WTC11 (cell line): ENCODE measurements at regions not wholly inside any gene's neighbourhood (a gene's known extent, or its start where the extent isn't known, plus 50 kb on each side); places are given as distances from the start of the nearest gene placed in this dataset.

Source experiments
- ATAC-seq: fragments of 200-7000 bp; cut with Tn5 transposase; 2 replicates; pipeline ENCODE4 v1.10.0; 2021; ENCODE audit warnings: mild to moderate bottlenecking, moderate library complexity
- CTCF ChIA-PET: fragments of 300-600 bp; sonication (Branson Sonifier 250); formaldehyde crosslinking; loops from one replicate; lab custom pipeline; 2021; ENCODE audit warnings: antibody characterized with exemption; lab: Charles Lee
- POLR2A ChIA-PET: fragments of 350-600 bp; sonication (Branson Sonifier 250); formaldehyde crosslinking; loops from one replicate; lab custom pipeline; 2021; ENCODE audit warnings: antibody characterized with exemption; lab: Charles Lee
- DNase-seq: peaks from one replicate; pipeline ENCODE4 v3.0.0; 2021; ENCODE audit warnings: low spot score
- H3K27ac Mint-ChIP-seq: 2 replicates; pipeline ENCODE4 v1.8.0; 2021; ENCODE audit warnings: mixed read lengths
- H3K27me3 Mint-ChIP-seq: 2 replicates; pipeline ENCODE4 v1.8.0; 2021; ENCODE audit warnings: low read depth, mild to moderate bottlenecking, moderate library complexity, mixed read lengths
- H3K36me3 Mint-ChIP-seq: 2 replicates; pipeline ENCODE4 v1.8.0; 2021; ENCODE audit warnings: mixed read lengths
- H3K4me1 Mint-ChIP-seq: 2 replicates; pipeline ENCODE4 v1.8.0; 2022; ENCODE audit warnings: mixed read lengths
- H3K4me3 Mint-ChIP-seq: 2 replicates; pipeline ENCODE4 v1.8.0; 2021; ENCODE audit warnings: mild to moderate bottlenecking, moderate library complexity, mixed read lengths
- H3K9me3 Mint-ChIP-seq: 2 replicates; pipeline ENCODE4 v1.8.0; 2021; ENCODE audit warnings: mixed read lengths
- AR ChIP-seq: fragments of 250-450 bp; sonication (Bioruptor Pico); IDR thresholded peaks from 2 replicates; pipeline ENCODE4 v1.9.0; 2021; ENCODE audit warnings: mild to moderate bottlenecking
- CTCF ChIP-seq: fragments of 200-600 bp; IDR thresholded peaks from 2 replicates; pipeline ENCODE4 v1.8.0; 2022; ENCODE audit warnings: antibody characterized with exemption
- EMX1 ChIP-seq: fragments of 250-450 bp; sonication (Bioruptor Pico); IDR thresholded peaks from 2 replicates; pipeline ENCODE4 v1.8.0; 2021; ENCODE audit warnings: mild to moderate bottlenecking
- FOXP1 ChIP-seq: sonication (generic); formaldehyde crosslinking; IDR thresholded peaks from 2 replicates; pipeline ENCODE4 v1.8.0; 2022; ENCODE audit warnings: missing genetic modification reagents, mild to moderate bottlenecking, moderate library complexity, borderline replicate concordance
- IRF1 ChIP-seq: sonication (generic); formaldehyde crosslinking; IDR thresholded peaks from 2 replicates; pipeline ENCODE4 v1.8.0; 2023; ENCODE audit warnings: missing genetic modification reagents
- IRF2 ChIP-seq: sonication (generic); formaldehyde crosslinking; IDR thresholded peaks from 2 replicates; pipeline ENCODE4 v1.8.0; 2022; ENCODE audit warnings: low read depth, missing genetic modification reagents, borderline replicate concordance
- MLX ChIP-seq: sonication (generic); formaldehyde crosslinking; IDR thresholded peaks from 2 replicates; pipeline ENCODE4 v1.8.1; 2023; ENCODE audit warnings: mild to moderate bottlenecking, missing genetic modification reagents, moderate library complexity
- MXD4 ChIP-seq: fragments of 250-450 bp; sonication (Bioruptor Pico); IDR thresholded peaks from 2 replicates; pipeline ENCODE4 v1.8.0; 2021; ENCODE audit warnings: mild to moderate bottlenecking, moderate library complexity, borderline replicate concordance
- NR1H2 ChIP-seq: sonication (generic); formaldehyde crosslinking; IDR thresholded peaks from 2 replicates; pipeline ENCODE4 v1.9.0; 2021; ENCODE audit warnings: mild to moderate bottlenecking, moderate library complexity, missing genetic modification reagents
- NR3C1 ChIP-seq: sonication (generic); formaldehyde crosslinking; conservative IDR thresholded peaks from 2 replicates; pipeline ENCODE4 v1.8.1; 2023; ENCODE audit warnings: low read depth, mild to moderate bottlenecking, missing genetic modification reagents
- RORB ChIP-seq: fragments of 250-450 bp; sonication (Bioruptor Pico); IDR thresholded peaks from 2 replicates; pipeline ENCODE4 v1.9.0; 2021; ENCODE audit warnings: mild to moderate bottlenecking
- SMAD3 ChIP-seq: sonication (generic); formaldehyde crosslinking; IDR thresholded peaks from 2 replicates; pipeline ENCODE4 v1.8.0; 2022; ENCODE audit warnings: missing genetic modification reagents, mild to moderate bottlenecking, borderline replicate concordance
- STAT6 ChIP-seq: sonication (generic); formaldehyde crosslinking; conservative IDR thresholded peaks from 2 replicates; pipeline ENCODE4 v1.8.1; 2023; ENCODE audit warnings: mild to moderate bottlenecking, low read depth, missing genetic modification reagents, moderate library complexity
- TEAD1 ChIP-seq: sonication (generic); formaldehyde crosslinking; IDR thresholded peaks from 2 replicates; pipeline ENCODE4 v1.8.0; 2022; ENCODE audit warnings: mild to moderate bottlenecking, missing genetic modification reagents
- TEAD4 ChIP-seq: sonication (generic); formaldehyde crosslinking; IDR thresholded peaks from 2 replicates; pipeline ENCODE4 v1.8.0; 2022; ENCODE audit warnings: mild to moderate bottlenecking, missing genetic modification reagents
- ZNF281 ChIP-seq: sonication (generic); formaldehyde crosslinking; IDR thresholded peaks from 2 replicates; pipeline ENCODE4 v1.8.0; 2023; ENCODE audit warnings: mild to moderate bottlenecking, missing genetic modification reagents
- ZSCAN18 ChIP-seq: fragments of 250-450 bp; sonication (Bioruptor Pico); IDR thresholded peaks from 2 replicates; pipeline ENCODE4 v2.1.2; 2022; ENCODE audit warnings: mild to moderate bottlenecking, moderate library complexity

GRCh38 chr4:17082186-17082585 lies 183.7 kb upstream of the LDB2 start:
- Mint-ChIP-seq H3K36me3 (peaks cover 11% of the 10 kb centered on the region), H3K4me1 (peaks cover 30% of the 10 kb centered on the region), H3K4me3 (no peak overlapping the region), H3K27me3 (peaks cover 3% of the 10 kb centered on the region; the same call in 1 of the 2 replicates), H3K9me3 (peaks cover 15% of the 10 kb centered on the region), H3K27ac (no peak overlapping the region)
- ChIA-PET POLR2A (no interaction called here), CTCF (interaction anchor here (0.6 kb wide), 1 partner anchor 161 kb away, joined by 3 read pairs; no protein-coding TSS in a partner anchor)
- ATAC-seq (no peak), DNase-seq (no peak)
- no peak for TF ChIP-seq EMX1 (CRISPR knock-in tag)

- peaks cover 7% of the 10 kb centered on the region for H3K36me3 Mint-ChIP-seq
- CTCF ChIA-PET: interaction anchor here (0.6 to 0.8 kb wide), 2 partner anchors 123 to 165 kb away, joined by 3 read pairs; no protein-coding TSS in a partner anchor
- H3K9me3 Mint-ChIP-seq: peaks cover 7% of the 10 kb centered on the region
- H3K27ac Mint-ChIP-seq: no peak overlapping the region
- peaks cover 36% of the 10 kb centered on the region for H3K4me1 Mint-ChIP-seq
- TF ChIP-seq NR1H2 (CRISPR knock-in tag) (no peak), CTCF (no peak), ZSCAN18 (CRISPR knock-in tag) (no peak), STAT6 (CRISPR knock-in tag) (no peak), IRF1 (no peak)
- TF ChIP-seq, all 79 proteins: peak for 0
- POLR2A ChIA-PET: no interaction called here
- DNase-seq: no peak
- no peak for ATAC-seq
- no peaks in the 10 kb centered on the region; the same call in 1 of the 2 replicates for H3K27me3 Mint-ChIP-seq
- H3K4me3 Mint-ChIP-seq: no peak overlapping the region
These were observed 182.7 kb upstream of the LDB2 start for GRCh38 chr4:17081179-17081578.

GRCh38 chr4:17077105-17077504 lies 178.7 kb upstream of the LDB2 start:
- H3K27ac Mint-ChIP-seq: no peak overlapping the region
- H3K27me3 Mint-ChIP-seq: no peaks in the 10 kb centered on the region; the same call in 1 of the 2 replicates
- H3K9me3 Mint-ChIP-seq: no peaks in the 10 kb centered on the region
- H3K4me1 Mint-ChIP-seq: peaks cover 22% of the 10 kb centered on the region
- ChIA-PET POLR2A (no interaction called here), CTCF (no interaction called here)
- DNase-seq: no peak
- no peak overlapping the region for H3K4me3 Mint-ChIP-seq
- ATAC-seq: peak; percentile 84
- no peaks in the 10 kb centered on the region; the same call in 1 of the 2 replicates for H3K36me3 Mint-ChIP-seq
- no peak for TF ChIP-seq TEAD4 (CRISPR knock-in tag)
- TF ChIP-seq MXD4 (CRISPR knock-in tag): no peak
- TF ChIP-seq TEAD1 (CRISPR knock-in tag): no peak
- no peak for TF ChIP-seq FOXP1 (CRISPR knock-in tag)
- TF ChIP-seq IRF2: no peak
- TF ChIP-seq MLX (CRISPR knock-in tag): no peak
- no peak for TF ChIP-seq NR3C1
- no peak for TF ChIP-seq RORB (CRISPR knock-in tag)
- TF ChIP-seq ZNF281 (CRISPR knock-in tag): no peak
- no peak for TF ChIP-seq ZSCAN18 (CRISPR knock-in tag)
- TF ChIP-seq AR (CRISPR knock-in tag): no peak
- no peak for TF ChIP-seq SMAD3 (CRISPR knock-in tag)
